Activated B cell treated with CpG ODN at 0.5 μM for 24 hours (primary cell): ENCODE measurements at regions not wholly inside any gene's neighbourhood (a gene's known extent, or its start where the extent isn't known, plus 50 kb on each side); places are given as distances from the start of the nearest gene placed in this dataset.

Experiments used
- ATAC-seq: fragments of 200-7000 bp; cut with Tn5 transposase; one replicate; pipeline ENCODE4 v1.10.0; 2021; ENCODE audit warnings: low read depth, mild to moderate bottlenecking, moderate library complexity
- CTCF ChIA-PET: fragments of 350-600 bp; sonication (Branson Sonifier 250); formaldehyde crosslinking; loops from one replicate; lab custom pipeline; 2021; ENCODE audit warnings: antibody characterized with exemption; lab: Charles Lee
- POLR2A ChIA-PET: fragments of 350-600 bp; sonication (Branson Sonifier 250); formaldehyde crosslinking; loops from one replicate; lab custom pipeline; 2021; ENCODE audit warnings: antibody characterized with exemption; lab: Charles Lee
- DNase-seq: peaks from one replicate; pipeline ENCODE4 v3.0.0; 2022
- H3K27ac Mint-ChIP-seq: one replicate; pipeline ENCODE4 v1.8.0; 2020; ENCODE audit warnings: mixed read lengths
- H3K27me3 Mint-ChIP-seq: one replicate; pipeline ENCODE4 v1.8.0; 2021; ENCODE audit warnings: mixed read lengths
- H3K36me3 Mint-ChIP-seq: one replicate; pipeline ENCODE4 v1.8.0; 2021; ENCODE audit warnings: low read depth, mixed read lengths
- H3K4me1 Mint-ChIP-seq: one replicate; pipeline ENCODE4 v1.8.0; 2021; ENCODE audit warnings: mixed read lengths
- H3K4me3 Mint-ChIP-seq: one replicate; pipeline ENCODE4 v1.8.0; 2020; ENCODE audit warnings: mild to moderate bottlenecking, mixed read lengths
- H3K9me3 Mint-ChIP-seq: one replicate; pipeline ENCODE4 v1.8.0; 2020; ENCODE audit warnings: mixed read lengths
- CTCF ChIP-seq: fragments of 200-600 bp; IDR thresholded peaks from one replicate; pipeline ENCODE4 v1.8.0; 2022; ENCODE audit warnings: antibody characterized with exemption, mild to moderate bottlenecking
- intact Hi-C: fragments of 100-400 bp; cut with micrococcal nuclease; formaldehyde crosslinking; loops from one replicate; pipeline ENCODE4 v1.15.1; 2024

GRCh38 chr4:159722052-159722451 lies 619.2 kb downstream of the RAPGEF2 start:
- no peak overlapping the region for H3K4me3 Mint-ChIP-seq
- peaks cover 5% of the 10 kb centered on the region for H3K9me3 Mint-ChIP-seq
- CTCF ChIA-PET, result no interaction called here
- DNase-seq (no peak), ATAC-seq (no peak)
- no peaks in the 10 kb centered on the region for H3K4me1 Mint-ChIP-seq
- no peak for TF ChIP-seq CTCF
- no peaks in the 10 kb centered on the region for H3K27me3 Mint-ChIP-seq
- POLR2A ChIA-PET, result no interaction called here
- intact Hi-C loops, result no loop called here
- H3K36me3 Mint-ChIP-seq, result no peaks in the 10 kb centered on the region
- H3K27ac Mint-ChIP-seq, result no peak overlapping the region

- CTCF ChIA-PET, result no interaction called here
- Mint-ChIP-seq H3K27me3 (no peaks in the 10 kb centered on the region), H3K4me1 (no peaks in the 10 kb centered on the region), H3K36me3 (no peaks in the 10 kb centered on the region), H3K27ac (no peak overlapping the region), H3K4me3 (no peak overlapping the region), H3K9me3 (peaks cover 2% of the 10 kb centered on the region)
- POLR2A ChIA-PET, result no interaction called here
- DNase-seq (no peak), ATAC-seq (no peak)
- intact Hi-C loops, result no loop called here
- TF ChIP-seq CTCF, result no peak
Observed at GRCh38 chr4:159722918-159723317, 620.0 kb downstream of the RAPGEF2 start.

- no peaks in the 10 kb centered on the region for H3K36me3 Mint-ChIP-seq
- ChIA-PET CTCF (no interaction called here), POLR2A (no interaction called here)
- no peak for DNase-seq
- ATAC-seq, result no peak
- peaks cover 2% of the 10 kb centered on the region for H3K9me3 Mint-ChIP-seq
- no peaks in the 10 kb centered on the region for H3K4me1 Mint-ChIP-seq
- no peak overlapping the region for H3K27ac Mint-ChIP-seq
- H3K4me3 Mint-ChIP-seq, result no peak overlapping the region
- H3K27me3 Mint-ChIP-seq, result no peaks in the 10 kb centered on the region
- TF ChIP-seq CTCF, result no peak
- intact Hi-C loops, result no loop called here
Observed at GRCh38 chr4:159723341-159724048, 620.6 kb downstream of the RAPGEF2 start.

DNA sequence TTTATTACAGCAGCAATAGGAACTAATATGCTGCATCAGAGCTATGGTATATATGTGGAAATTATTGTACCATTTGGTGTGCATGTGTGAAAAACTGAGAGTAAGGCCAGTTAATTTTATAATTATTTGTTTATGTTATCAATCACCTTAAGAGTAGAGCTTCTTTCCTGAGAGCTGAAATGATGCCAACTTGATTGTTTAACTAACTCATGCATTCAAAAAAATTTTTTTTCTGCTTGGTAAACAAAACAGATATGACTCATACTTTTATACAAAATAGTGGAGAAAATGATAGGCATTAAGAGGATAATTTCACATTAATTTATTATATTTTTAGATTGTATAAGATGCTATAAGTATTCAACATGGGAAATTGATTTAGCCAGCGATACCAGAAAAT lies 622.7 kb downstream of the RAPGEF2 start:
- ChIA-PET POLR2A (no interaction called here), CTCF (no interaction called here)
- Mint-ChIP-seq H3K36me3 (no peaks in the 10 kb centered on the region), H3K4me3 (no peak overlapping the region), H3K4me1 (no peaks in the 10 kb centered on the region), H3K27ac (no peak overlapping the region), H3K9me3 (peaks cover 2% of the 10 kb centered on the region), H3K27me3 (no peaks in the 10 kb centered on the region)
- no peak for TF ChIP-seq CTCF
- DNase-seq (no peak), ATAC-seq (no peak)
- intact Hi-C loops, result no loop called here

- intact Hi-C loops, result no loop called here
- H3K36me3 Mint-ChIP-seq, result no peaks in the 10 kb centered on the region
- POLR2A ChIA-PET, result no interaction called here
- ATAC-seq (no peak), DNase-seq (no peak)
- H3K4me3 Mint-ChIP-seq, result no peak overlapping the region
- H3K27ac Mint-ChIP-seq, result no peak overlapping the region
- H3K4me1 Mint-ChIP-seq, result no peaks in the 10 kb centered on the region
- CTCF ChIA-PET, result no interaction called here
- no peak for TF ChIP-seq CTCF
- peaks cover under 1% of the 10 kb centered on the region for H3K9me3 Mint-ChIP-seq
- no peaks in the 10 kb centered on the region for H3K27me3 Mint-ChIP-seq
Observed at GRCh38 chr4:159735281-159736207, 632.7 kb downstream of the RAPGEF2 start.
